OCI-LY1 (cell line): ENCODE measurements at regions not wholly inside any gene's neighbourhood (a gene's known extent, or its start where the extent isn't known, plus 50 kb on each side); places are given as distances from the start of the nearest gene placed in this dataset.
"Not testable (repeated sequence)": the region's sequence is repeated elsewhere in the genome, so short reads cannot be mapped to it uniquely, and the experiment has no call there.

Source experiments
- H2AFZ ChIP-seq: fragments of 200-600 bp; sonication (generic), shearing (Covaris generic); 2 replicates; pipeline ENCODE4 v1.6.0; 2014; ENCODE audit warnings: antibody characterized with exemption, mild to moderate bottlenecking, low read length
- H3F3A ChIP-seq: fragments of 200-600 bp; sonication (generic), shearing (Covaris generic); 2 replicates; pipeline ENCODE4 v1.6.0; 2014; ENCODE audit warnings: mild to moderate bottlenecking, antibody characterized with exemption, low read length, moderate library complexity; ENCODE audit not compliant: insufficient read depth
- H3K27ac ChIP-seq: fragments of 200-600 bp; sonication (generic); 2 replicates; pipeline ENCODE4 v1.5.1; 2014; ENCODE audit warnings: low read length, mixed run types, mild to moderate bottlenecking, low read depth; ENCODE audit not compliant: poor library complexity, severe bottlenecking
- H3K27me3 ChIP-seq: fragments of 200-600 bp; sonication (generic); 2 replicates; pipeline ENCODE4 v1.6.0; 2014; ENCODE audit warnings: antibody characterized with exemption, mild to moderate bottlenecking, low read length, moderate library complexity; ENCODE audit not compliant: insufficient read depth
- H3K36me3 ChIP-seq: fragments of 200-600 bp; sonication (generic); 2 replicates; pipeline ENCODE4 v1.6.1; 2014; ENCODE audit warnings: mild to moderate bottlenecking, antibody characterized with exemption, low read length, moderate library complexity, mixed read lengths; ENCODE audit not compliant: insufficient read depth
- H3K4me1 ChIP-seq: fragments of 200-600 bp; sonication (generic); 2 replicates; pipeline ENCODE4 v1.5.1; 2014; ENCODE audit warnings: mild to moderate bottlenecking, low read length, moderate library complexity; ENCODE audit not compliant: insufficient read depth, severe bottlenecking
- H3K4me2 ChIP-seq: fragments of 200-600 bp; sonication (generic), shearing (Covaris generic); 2 replicates; pipeline ENCODE4 v1.6.1; 2014; ENCODE audit warnings: low read length
- H3K4me3 ChIP-seq: fragments of 200-600 bp; sonication (generic); 2 replicates; pipeline ENCODE4 v1.5.1; 2014; ENCODE audit warnings: low read length, low read depth, mild to moderate bottlenecking, mixed read lengths; ENCODE audit not compliant: poor library complexity, severe bottlenecking
- H3K79me2 ChIP-seq: fragments of 200-600 bp; shearing (Covaris generic); 2 replicates; pipeline ENCODE4 v1.6.1; 2016; ENCODE audit warnings: mixed run types, low read length, mixed read lengths; ENCODE audit not compliant: insufficient read depth
- H3K9ac ChIP-seq: fragments of 200-600 bp; sonication (generic), shearing (Covaris generic); 2 replicates; pipeline ENCODE4 v1.6.1; 2014; ENCODE audit warnings: mild to moderate bottlenecking, low read length, mixed read lengths
- H3K9me2 ChIP-seq: fragments of 200-600 bp; sonication (generic), shearing (Covaris generic); 2 replicates; pipeline ENCODE4 v1.6.1; 2014; ENCODE audit warnings: low read depth, mild to moderate bottlenecking, low read length, mixed read lengths
- H3K9me3 ChIP-seq: fragments of 200-600 bp; shearing (Covaris generic); 2 replicates; pipeline ENCODE4 v1.6.1; 2014; ENCODE audit warnings: low read length, mixed read lengths
- H4K20me1 ChIP-seq: fragments of 200-600 bp; sonication (generic), shearing (Covaris generic); 2 replicates; pipeline ENCODE4 v1.6.0; 2016; ENCODE audit warnings: mild to moderate bottlenecking, low read length; ENCODE audit not compliant: insufficient read depth
- CTCF ChIP-seq: fragments of 200-600 bp; sonication (generic), shearing (Covaris generic); IDR thresholded peaks from 2 replicates; pipeline ENCODE4 v1.5.1; 2017; ENCODE audit warnings: mild to moderate bottlenecking, antibody characterized with exemption, low read length, moderate library complexity, mixed read lengths
- EZH2 ChIP-seq: fragments of 200-600 bp; sonication (generic), shearing (Covaris generic); IDR thresholded peaks from 2 replicates; pipeline ENCODE4 v1.8.0; 2017; ENCODE audit warnings: borderline replicate concordance, mixed run types, mild to moderate bottlenecking, antibody characterized with exemption, low read length, moderate library complexity, mixed read lengths

DNA sequence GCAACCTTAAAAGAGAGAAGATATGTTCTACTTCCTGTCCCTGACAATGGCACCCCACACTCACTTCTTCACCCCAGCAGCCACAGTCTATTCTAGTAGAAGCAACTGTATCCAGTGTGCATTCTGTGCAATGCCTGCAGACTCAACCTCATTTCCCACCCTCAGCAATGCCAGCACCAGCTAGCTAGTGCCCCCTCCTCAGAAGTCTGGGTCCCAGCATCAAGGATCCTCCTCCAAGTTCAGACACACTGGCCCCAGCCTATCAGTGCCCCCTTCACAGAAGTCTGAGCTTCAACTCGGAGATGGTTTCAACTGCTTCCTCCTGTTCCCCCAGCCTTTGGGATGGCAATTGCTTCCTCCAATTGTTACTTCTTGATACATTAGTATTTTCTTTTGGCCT is 268.3 kb downstream of the MEX3B start:
- Histone ChIP-seq H4K20me1 (no peaks in the 10 kb centered on the region), H2AFZ (no peak overlapping the region), H3K9me2 (no peaks in the 10 kb centered on the region), H3F3A (no peaks in the 10 kb centered on the region), H3K9me3 (no peaks in the 10 kb centered on the region), H3K27me3 (no peaks in the 10 kb centered on the region), H3K4me1 (no peaks in the 10 kb centered on the region), H3K79me2 (no peaks in the 10 kb centered on the region), H3K4me2 (no peak overlapping the region), H3K36me3 (no peaks in the 10 kb centered on the region), H3K27ac (no peak overlapping the region), H3K9ac (no peak overlapping the region), H3K4me3 (no peak overlapping the region)
- TF ChIP-seq CTCF (no peak), EZH2 (no peak)

GRCh38 chr15:81776976-81777375 is 268.8 kb downstream of the MEX3B start:
- no peaks in the 10 kb centered on the region for H3K4me1 ChIP-seq

DNA sequence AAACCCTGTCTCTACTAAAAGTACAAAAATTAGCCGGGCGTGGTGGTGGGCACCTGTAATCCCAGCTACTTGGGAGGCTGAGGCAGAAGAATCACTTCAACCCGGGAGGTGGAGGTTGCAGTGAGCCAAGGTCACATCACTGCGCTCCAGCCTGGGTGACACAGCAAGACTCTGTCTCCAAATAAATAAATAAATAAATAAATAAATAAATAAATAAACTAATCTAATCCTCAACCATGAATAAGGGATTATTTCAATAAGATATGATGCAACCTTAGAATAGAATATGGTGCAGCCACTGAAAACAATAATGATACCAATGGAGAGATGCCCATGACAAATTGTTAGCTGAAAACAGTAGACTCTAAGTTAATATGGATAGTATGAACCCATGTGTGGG is 270.0 kb downstream of the MEX3B start:
- not testable (repeated sequence) for H3K4me2 ChIP-seq, H2AFZ ChIP-seq, H3K79me2 ChIP-seq, H3K27me3 ChIP-seq, H3K9me2 ChIP-seq, H3K9me3 ChIP-seq, H3K4me3 ChIP-seq, H4K20me1 ChIP-seq, H3K36me3 ChIP-seq, H3F3A ChIP-seq, H3K27ac ChIP-seq, H3K4me1 ChIP-seq, H3K9ac ChIP-seq

More at GRCh38 chr15:81776976-81777375, 268.8 kb downstream of the MEX3B start:
- Histone ChIP-seq H3K4me3 (no peak overlapping the region), H3K9me2 (no peaks in the 10 kb centered on the region), H3K27me3 (no peaks in the 10 kb centered on the region), H3F3A (no peaks in the 10 kb centered on the region), H4K20me1 (no peaks in the 10 kb centered on the region), H2AFZ (no peak overlapping the region), H3K9ac (no peak overlapping the region), H3K36me3 (no peaks in the 10 kb centered on the region), H3K27ac (no peak overlapping the region), H3K4me2 (no peak overlapping the region), H3K79me2 (no peaks in the 10 kb centered on the region), H3K9me3 (no peaks in the 10 kb centered on the region)
- TF ChIP-seq CTCF (no peak), EZH2 (no peak)

DNA sequence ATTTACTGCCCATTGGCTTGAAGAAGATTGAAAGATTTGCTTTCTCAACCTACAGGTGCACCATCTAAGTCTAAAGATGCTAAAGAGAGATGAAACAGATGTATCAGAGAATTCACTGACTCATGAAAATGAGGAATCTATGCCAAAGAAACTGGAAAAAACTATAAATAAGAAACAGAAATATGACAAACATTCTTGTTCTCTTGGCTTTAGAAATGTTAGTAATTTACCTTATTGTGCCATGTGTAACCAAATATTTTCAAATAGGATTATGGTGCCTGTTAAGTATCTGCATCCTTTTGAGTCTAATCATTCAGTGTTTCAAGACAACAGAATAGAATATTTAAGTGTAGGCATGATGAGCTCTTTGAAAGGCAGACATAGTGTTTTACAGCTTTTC is 271.5 kb downstream of the MEX3B start:
- Histone ChIP-seq H3K36me3 (no peaks in the 10 kb centered on the region), H3K9ac (no peak overlapping the region), H4K20me1 (no peaks in the 10 kb centered on the region), H3K9me2 (no peaks in the 10 kb centered on the region), H3K27me3 (no peaks in the 10 kb centered on the region), H3K4me1 (no peaks in the 10 kb centered on the region), H3K4me2 (no peak overlapping the region), H3F3A (no peaks in the 10 kb centered on the region), H2AFZ (no peak overlapping the region), H3K4me3 (no peak overlapping the region), H3K79me2 (no peaks in the 10 kb centered on the region), H3K27ac (no peak overlapping the region), H3K9me3 (no peaks in the 10 kb centered on the region)
- TF ChIP-seq CTCF (no peak), EZH2 (no peak)
